ENCODE measurements at regions not wholly inside any gene's neighbourhood (a gene's known extent, or its start where the extent isn't known, plus 50 kb on each side); places are given as distances from the start of the nearest gene placed in this dataset.

- no peaks in the 10 kb centered on the region for H3K4me1 ChIP-seq (ENCODE audit: control insufficient read depth, insufficient read depth, low read length)
- H3K4me3 ChIP-seq (ENCODE audit: low read depth, low read length) = no peak overlapping the region
- POLR2A ChIA-PET = no interaction called here
- CTCF ChIA-PET = no interaction called here
- H3K27ac ChIP-seq (ENCODE audit: extremely low read depth, low read depth, low read length) = no peak overlapping the region
- no peaks in the 10 kb centered on the region for H3K9me3 ChIP-seq (ENCODE audit: control insufficient read depth, insufficient read depth, low read depth, low read length)
- no peaks in the 10 kb centered on the region for H3K36me3 ChIP-seq (ENCODE audit: control insufficient read depth in 2 of 2, insufficient read depth in 1 of 2, low read length in 2 of 2)
- TF ChIP-seq, protein P1, sequence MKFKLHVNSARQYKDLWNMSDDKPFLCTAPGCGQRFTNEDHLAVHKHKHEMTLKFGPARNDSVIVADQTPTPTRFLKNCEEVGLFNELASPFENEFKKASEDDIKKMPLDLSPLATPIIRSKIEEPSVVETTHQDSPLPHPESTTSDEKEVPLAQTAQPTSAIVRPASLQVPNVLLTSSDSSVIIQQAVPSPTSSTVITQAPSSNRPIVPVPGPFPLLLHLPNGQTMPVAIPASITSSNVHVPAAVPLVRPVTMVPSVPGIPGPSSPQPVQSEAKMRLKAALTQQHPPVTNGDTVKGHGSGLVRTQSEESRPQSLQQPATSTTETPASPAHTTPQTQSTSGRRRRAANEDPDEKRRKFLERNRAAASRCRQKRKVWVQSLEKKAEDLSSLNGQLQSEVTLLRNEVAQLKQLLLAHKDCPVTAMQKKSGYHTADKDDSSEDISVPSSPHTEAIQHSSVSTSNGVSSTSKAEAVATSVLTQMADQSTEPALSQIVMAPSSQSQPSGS (tag by site-specific recombination; IDR thresholded peaks at IDR 0.05; ENCODE audit: low read depth) = no peak
- TF ChIP-seq ZFP69B (tag by site-specific recombination; IDR thresholded peaks at IDR 0.05) = no peak
- no peak for TF ChIP-seq ZNF518A (tag by site-specific recombination; conservative IDR thresholded peaks at IDR 0.05; ENCODE audit: low read depth)
- no peak for TF ChIP-seq SP3 (tag by site-specific recombination; IDR thresholded peaks at IDR 0.05)
- TF ChIP-seq ZBTB20 (tag by site-specific recombination; IDR thresholded peaks at IDR 0.05) = no peak
- TF ChIP-seq ZNF202 (tag by site-specific recombination; IDR thresholded peaks at IDR 0.05; ENCODE audit: borderline replicate concordance) = no peak
- TF ChIP-seq SP2 (tag by site-specific recombination; IDR thresholded peaks at IDR 0.05) = no peak
- no peak for TF ChIP-seq ZBTB21 (tag by site-specific recombination; IDR thresholded peaks at IDR 0.05)
- TF ChIP-seq ZNF37A (tag by site-specific recombination; IDR thresholded peaks at IDR 0.05) = no peak
- TF ChIP-seq ZNF280D (tag by site-specific recombination; IDR thresholded peaks at IDR 0.05) = no peak
These were observed 117.2 kb downstream of the MAF start for GRCh38 chr16:79483336-79483735.

GRCh38 chr16:79482011-79482410 is 118.5 kb downstream of the MAF start:
- TF ChIP-seq ZNF768 (tag by site-specific recombination; IDR thresholded peaks at IDR 0.05) = no peak
- no peak for TF ChIP-seq ZNF670 (tag by site-specific recombination; IDR thresholded peaks at IDR 0.05; ENCODE audit: low read depth)
- no peak overlapping the region for H3K4me3 ChIP-seq (ENCODE audit: low read depth, low read length)
- no peak overlapping the region for H3K27ac ChIP-seq (ENCODE audit: extremely low read depth, low read depth, low read length)
- no peaks in the 10 kb centered on the region for H3K9me3 ChIP-seq (ENCODE audit: control insufficient read depth, insufficient read depth, low read depth, low read length)
- no peaks in the 10 kb centered on the region for H3K4me1 ChIP-seq (ENCODE audit: control insufficient read depth, insufficient read depth, low read length)
- no peaks in the 10 kb centered on the region for H3K36me3 ChIP-seq (ENCODE audit: control insufficient read depth in 2 of 2, insufficient read depth in 1 of 2, low read length in 2 of 2)
- ChIA-PET CTCF (no interaction called here), POLR2A (interaction anchor here (0.6 kb wide), 1 partner anchor 59 kb away, joined by 4 read pairs; no protein-coding TSS in a partner anchor)

DNA sequence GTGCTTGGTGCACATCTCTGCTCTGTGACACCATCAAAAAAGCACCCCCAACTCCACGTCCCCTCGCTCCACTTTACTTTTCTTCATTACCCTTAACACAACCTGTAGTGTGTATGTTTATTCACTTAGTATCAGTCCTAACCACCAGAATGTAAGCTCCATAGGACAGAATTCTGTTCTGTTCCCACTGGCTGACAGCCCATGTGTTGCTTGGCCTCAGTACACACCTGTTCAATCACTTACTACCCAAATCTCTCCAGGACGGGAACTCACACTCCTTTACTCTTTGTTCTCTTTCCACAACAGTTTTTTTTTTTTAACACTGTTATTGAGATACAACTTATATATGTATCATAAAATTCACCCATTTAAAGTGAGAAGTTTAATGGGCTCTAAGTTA is 119.6 kb downstream of the MAF start:
- no peak overlapping the region for H3K27ac ChIP-seq (ENCODE audit: extremely low read depth, low read depth, low read length)
- no peaks in the 10 kb centered on the region for H3K4me1 ChIP-seq (ENCODE audit: control insufficient read depth, insufficient read depth, low read length)
- no peak overlapping the region for H3K4me3 ChIP-seq (ENCODE audit: low read depth, low read length)
- ChIA-PET CTCF (no interaction called here), POLR2A (no interaction called here)
- no peaks in the 10 kb centered on the region for H3K9me3 ChIP-seq (ENCODE audit: control insufficient read depth, insufficient read depth, low read depth, low read length)
- H3K36me3 ChIP-seq (ENCODE audit: control insufficient read depth in 2 of 2, insufficient read depth in 1 of 2, low read length in 2 of 2) = no peaks in the 10 kb centered on the region
- TF ChIP-seq ZNF580 (tag by site-specific recombination; IDR thresholded peaks at IDR 0.05) (no peak), ZNF513 (tag by site-specific recombination; IDR thresholded peaks at IDR 0.05) (no peak), ZNF26 (tag by site-specific recombination; IDR thresholded peaks at IDR 0.05) (no peak), ZBTB7A (tag by site-specific recombination; IDR thresholded peaks at IDR 0.05; ENCODE audit: low read depth) (no peak)
- TF ChIP-seq, protein P2, sequence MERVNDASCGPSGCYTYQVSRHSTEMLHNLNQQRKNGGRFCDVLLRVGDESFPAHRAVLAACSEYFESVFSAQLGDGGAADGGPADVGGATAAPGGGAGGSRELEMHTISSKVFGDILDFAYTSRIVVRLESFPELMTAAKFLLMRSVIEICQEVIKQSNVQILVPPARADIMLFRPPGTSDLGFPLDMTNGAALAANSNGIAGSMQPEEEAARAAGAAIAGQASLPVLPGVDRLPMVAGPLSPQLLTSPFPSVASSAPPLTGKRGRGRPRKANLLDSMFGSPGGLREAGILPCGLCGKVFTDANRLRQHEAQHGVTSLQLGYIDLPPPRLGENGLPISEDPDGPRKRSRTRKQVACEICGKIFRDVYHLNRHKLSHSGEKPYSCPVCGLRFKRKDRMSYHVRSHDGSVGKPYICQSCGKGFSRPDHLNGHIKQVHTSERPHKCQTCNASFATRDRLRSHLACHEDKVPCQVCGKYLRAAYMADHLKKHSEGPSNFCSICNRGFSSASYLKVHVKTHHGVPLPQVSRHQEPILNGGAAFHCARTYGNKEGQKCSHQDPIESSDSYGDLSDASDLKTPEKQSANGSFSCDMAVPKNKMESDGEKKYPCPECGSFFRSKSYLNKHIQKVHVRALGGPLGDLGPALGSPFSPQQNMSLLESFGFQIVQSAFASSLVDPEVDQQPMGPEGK (tag by site-specific recombination; IDR thresholded peaks at IDR 0.05) = no peak

Measured in HEK293 (cell line).